ENCODE measurements at regions not wholly inside any gene's neighbourhood (a gene's known extent, or its start where the extent isn't known, plus 50 kb on each side); places are given as distances from the start of the nearest gene placed in this dataset.

DNA sequence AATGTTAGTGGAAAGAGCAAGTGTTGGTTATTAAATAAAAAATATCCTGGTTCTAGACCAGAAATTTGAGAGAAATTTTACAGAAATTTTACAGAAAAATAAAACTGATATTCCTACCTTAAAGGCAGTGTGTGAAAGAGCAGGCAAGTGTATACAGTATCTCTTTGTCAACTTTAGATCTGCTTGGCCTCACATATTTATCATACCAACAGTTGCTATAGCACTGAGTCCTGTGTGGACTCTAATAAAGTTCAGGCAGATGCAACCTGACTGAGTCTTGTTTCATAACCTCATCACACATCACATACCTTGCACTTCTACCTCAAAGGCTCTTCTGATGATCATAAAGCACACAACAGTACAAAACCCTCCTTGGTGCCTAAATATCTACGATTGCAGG, 552.4 kb upstream of the PCDH15 start:
- no peaks in the 10 kb centered on the region for H3K36me3 Mint-ChIP-seq (ENCODE audit: low read depth, unreplicated experiment)
- no peak overlapping the region for H3K27ac ChIP-seq (ENCODE audit: low read depth, low read length)
- no peak overlapping the region for H2AFZ ChIP-seq (ENCODE audit: low read depth, low read length)
- TF ChIP-seq EZH2 (IDR thresholded peaks at IDR 0.05; ENCODE audit: insufficient read depth, low read length) = no peak
- TF ChIP-seq, protein P1, sequence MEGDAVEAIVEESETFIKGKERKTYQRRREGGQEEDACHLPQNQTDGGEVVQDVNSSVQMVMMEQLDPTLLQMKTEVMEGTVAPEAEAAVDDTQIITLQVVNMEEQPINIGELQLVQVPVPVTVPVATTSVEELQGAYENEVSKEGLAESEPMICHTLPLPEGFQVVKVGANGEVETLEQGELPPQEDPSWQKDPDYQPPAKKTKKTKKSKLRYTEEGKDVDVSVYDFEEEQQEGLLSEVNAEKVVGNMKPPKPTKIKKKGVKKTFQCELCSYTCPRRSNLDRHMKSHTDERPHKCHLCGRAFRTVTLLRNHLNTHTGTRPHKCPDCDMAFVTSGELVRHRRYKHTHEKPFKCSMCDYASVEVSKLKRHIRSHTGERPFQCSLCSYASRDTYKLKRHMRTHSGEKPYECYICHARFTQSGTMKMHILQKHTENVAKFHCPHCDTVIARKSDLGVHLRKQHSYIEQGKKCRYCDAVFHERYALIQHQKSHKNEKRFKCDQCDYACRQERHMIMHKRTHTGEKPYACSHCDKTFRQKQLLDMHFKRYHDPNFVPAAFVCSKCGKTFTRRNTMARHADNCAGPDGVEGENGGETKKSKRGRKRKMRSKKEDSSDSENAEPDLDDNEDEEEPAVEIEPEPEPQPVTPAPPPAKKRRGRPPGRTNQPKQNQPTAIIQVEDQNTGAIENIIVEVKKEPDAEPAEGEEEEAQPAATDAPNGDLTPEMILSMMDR (IDR thresholded peaks at IDR 0.05; ENCODE audit: insufficient read depth, low read depth, low read length) = no peak
- no peak overlapping the region for H3K4me3 ChIP-seq (ENCODE audit: insufficient read depth, low read depth, low read length)
- no peaks in the 10 kb centered on the region for H3K79me2 ChIP-seq (ENCODE audit: insufficient read depth, low read length)
- H3K4me2 ChIP-seq (ENCODE audit: low read length) = no peak overlapping the region
- no peak for FAIRE-seq
- H3K4me1 ChIP-seq (ENCODE audit: insufficient read depth, low read length) = no peaks in the 10 kb centered on the region
- H3K4me3 Mint-ChIP-seq (ENCODE audit: unreplicated experiment) = no peak overlapping the region
- DNase-seq (ENCODE audit: low read depth) = no peak
- no peaks in the 10 kb centered on the region for H4K20me1 ChIP-seq (ENCODE audit: insufficient read depth, low read length)
- H3K36me3 ChIP-seq (ENCODE audit: insufficient read depth, low read length) = no peaks in the 10 kb centered on the region
- no peaks in the 10 kb centered on the region for H3K9me3 ChIP-seq (ENCODE audit: insufficient read depth, low read depth, low read length)
- H3K27ac Mint-ChIP-seq (ENCODE audit: unreplicated experiment) = no peak overlapping the region
- H3K4me1 Mint-ChIP-seq (ENCODE audit: low read depth, unreplicated experiment) = no peaks in the 10 kb centered on the region
- H3K9me3 Mint-ChIP-seq (ENCODE audit: unreplicated experiment) = no peaks in the 10 kb centered on the region
- no peaks in the 10 kb centered on the region for H3K27me3 Mint-ChIP-seq (ENCODE audit: low read depth, unreplicated experiment)
- no peaks in the 10 kb centered on the region for H3K27me3 ChIP-seq (ENCODE audit: insufficient read depth, low read length)
- H3K9ac ChIP-seq (ENCODE audit: low read length) = no peak overlapping the region

DNA sequence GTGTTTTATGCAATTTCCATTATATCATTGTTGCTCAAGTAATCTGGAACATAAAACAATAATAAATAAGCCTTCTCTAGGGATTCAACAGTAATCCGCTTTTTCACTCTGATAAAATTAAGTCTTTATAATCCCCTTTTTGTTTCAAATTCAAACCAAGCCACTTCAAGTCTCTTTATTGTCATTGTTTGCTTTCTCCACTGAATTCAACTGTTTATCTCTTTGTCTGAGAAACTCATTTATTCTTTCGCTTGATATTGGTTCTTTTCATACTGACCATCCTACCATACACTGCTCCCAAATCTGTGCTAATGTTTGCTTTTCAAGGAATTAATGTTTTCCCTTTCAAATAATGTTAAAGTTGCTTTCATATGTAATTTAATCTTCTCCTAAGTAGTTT, 550.4 kb upstream of the PCDH15 start:
- Mint-ChIP-seq H3K27me3 (ENCODE audit: low read depth, unreplicated experiment) (no peaks in the 10 kb centered on the region), H3K27ac (ENCODE audit: unreplicated experiment) (no peak overlapping the region), H3K4me3 (ENCODE audit: unreplicated experiment) (no peak overlapping the region), H3K9me3 (ENCODE audit: unreplicated experiment) (no peaks in the 10 kb centered on the region), H3K36me3 (ENCODE audit: low read depth, unreplicated experiment) (no peaks in the 10 kb centered on the region), H3K4me1 (ENCODE audit: low read depth, unreplicated experiment) (no peaks in the 10 kb centered on the region)
- no peak overlapping the region for H3K27ac ChIP-seq (ENCODE audit: low read depth, low read length)
- no peak overlapping the region for H3K9ac ChIP-seq (ENCODE audit: low read length)
- no peak for TF ChIP-seq EZH2 (IDR thresholded peaks at IDR 0.05; ENCODE audit: insufficient read depth, low read length)
- TF ChIP-seq, protein P1 (IDR thresholded peaks at IDR 0.05; ENCODE audit: insufficient read depth, low read depth, low read length) = no peak
- H3K4me2 ChIP-seq (ENCODE audit: low read length) = no peak overlapping the region
- H3K4me1 ChIP-seq (ENCODE audit: insufficient read depth, low read length) = no peaks in the 10 kb centered on the region
- no peak for DNase-seq (ENCODE audit: low read depth)
- no peak overlapping the region for H2AFZ ChIP-seq (ENCODE audit: low read depth, low read length)
- H3K79me2 ChIP-seq (ENCODE audit: insufficient read depth, low read length) = no peaks in the 10 kb centered on the region
- H3K27me3 ChIP-seq (ENCODE audit: insufficient read depth, low read length) = no peaks in the 10 kb centered on the region
- FAIRE-seq = no peak
- no peak overlapping the region for H3K4me3 ChIP-seq (ENCODE audit: insufficient read depth, low read depth, low read length)
- H4K20me1 ChIP-seq (ENCODE audit: insufficient read depth, low read length) = no peaks in the 10 kb centered on the region
- no peaks in the 10 kb centered on the region for H3K36me3 ChIP-seq (ENCODE audit: insufficient read depth, low read length)
- H3K9me3 ChIP-seq (ENCODE audit: insufficient read depth, low read depth, low read length) = no peaks in the 10 kb centered on the region

DNA sequence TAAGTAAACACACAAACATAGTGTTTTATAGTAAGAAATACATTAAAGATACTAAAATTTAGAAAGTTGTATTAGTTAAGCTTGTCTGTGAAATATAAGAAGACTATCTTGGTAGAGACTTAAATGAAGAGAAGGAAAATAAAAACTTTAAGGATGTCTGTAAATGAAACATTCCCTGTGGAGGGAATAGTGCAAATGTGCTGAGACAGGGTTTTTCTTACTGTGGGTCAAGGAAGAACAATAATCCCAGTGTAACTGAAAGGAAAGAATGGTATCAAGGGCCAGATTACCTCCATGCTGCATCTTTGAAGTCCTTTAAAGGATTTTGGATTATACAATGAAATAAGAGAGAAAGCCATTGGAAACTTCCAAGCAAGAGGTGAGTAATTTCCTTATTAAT, 547.5 kb upstream of the PCDH15 start:
- Mint-ChIP-seq H3K27ac (ENCODE audit: unreplicated experiment) (no peak overlapping the region), H3K4me1 (ENCODE audit: low read depth, unreplicated experiment) (no peaks in the 10 kb centered on the region), H3K27me3 (ENCODE audit: low read depth, unreplicated experiment) (no peaks in the 10 kb centered on the region), H3K9me3 (ENCODE audit: unreplicated experiment) (no peaks in the 10 kb centered on the region), H3K36me3 (ENCODE audit: low read depth, unreplicated experiment) (no peaks in the 10 kb centered on the region), H3K4me3 (ENCODE audit: unreplicated experiment) (no peak overlapping the region)
- H3K4me3 ChIP-seq (ENCODE audit: insufficient read depth, low read depth, low read length) = no peak overlapping the region
- H3K9ac ChIP-seq (ENCODE audit: low read length) = no peak overlapping the region
- no peaks in the 10 kb centered on the region for H3K9me3 ChIP-seq (ENCODE audit: insufficient read depth, low read depth, low read length)
- H3K27ac ChIP-seq (ENCODE audit: low read depth, low read length) = no peak overlapping the region
- H3K79me2 ChIP-seq (ENCODE audit: insufficient read depth, low read length) = no peaks in the 10 kb centered on the region
- no peak for DNase-seq (ENCODE audit: low read depth)
- H4K20me1 ChIP-seq (ENCODE audit: insufficient read depth, low read length) = no peaks in the 10 kb centered on the region
- no peaks in the 10 kb centered on the region for H3K36me3 ChIP-seq (ENCODE audit: insufficient read depth, low read length)
- H3K27me3 ChIP-seq (ENCODE audit: insufficient read depth, low read length) = no peaks in the 10 kb centered on the region
- no peak overlapping the region for H3K4me2 ChIP-seq (ENCODE audit: low read length)
- TF ChIP-seq, protein P1 (IDR thresholded peaks at IDR 0.05; ENCODE audit: insufficient read depth, low read depth, low read length) = no peak
- TF ChIP-seq EZH2 (IDR thresholded peaks at IDR 0.05; ENCODE audit: insufficient read depth, low read length) = no peak
- no peak overlapping the region for H2AFZ ChIP-seq (ENCODE audit: low read depth, low read length)
- no peaks in the 10 kb centered on the region for H3K4me1 ChIP-seq (ENCODE audit: insufficient read depth, low read length)
- no peak for FAIRE-seq

All from astrocyte (in vitro differentiated cells and primary cell).